DMS153 treated with DMSO at 0.1 percent for 48 hours (cell line): ENCODE measurements at regions not wholly inside any gene's neighbourhood (a gene's known extent, or its start where the extent isn't known, plus 50 kb on each side); places are given as distances from the start of the nearest gene placed in this dataset.

Experiments used
- DNase-seq: peaks from one replicate; lab custom pipeline; 2025; ENCODE audit not compliant: unreplicated experiment; lab: John Stamatoyannopoulos, UW

DNA sequence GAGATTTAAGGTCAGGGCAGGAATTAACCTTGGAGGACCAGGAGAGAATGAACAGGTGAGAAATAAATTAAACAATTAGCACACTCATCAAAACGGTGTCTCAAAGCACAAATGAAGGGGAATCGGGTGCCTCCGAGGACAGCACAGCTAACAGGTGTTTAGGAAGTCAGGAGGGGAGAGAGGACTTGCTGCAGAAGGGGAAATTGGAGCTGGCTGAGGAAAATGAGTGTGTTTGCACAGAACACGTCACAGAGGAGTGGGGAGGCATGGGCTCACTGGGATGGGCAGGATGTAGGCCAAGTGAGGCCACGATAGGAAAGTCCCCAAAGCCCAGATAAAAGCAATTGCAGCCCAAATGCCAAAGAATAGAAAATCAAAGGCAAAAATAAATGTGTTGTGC, 121.7 kb downstream of the ZNF664 start:
- peak; percentile 60 for DNase-seq

DNA sequence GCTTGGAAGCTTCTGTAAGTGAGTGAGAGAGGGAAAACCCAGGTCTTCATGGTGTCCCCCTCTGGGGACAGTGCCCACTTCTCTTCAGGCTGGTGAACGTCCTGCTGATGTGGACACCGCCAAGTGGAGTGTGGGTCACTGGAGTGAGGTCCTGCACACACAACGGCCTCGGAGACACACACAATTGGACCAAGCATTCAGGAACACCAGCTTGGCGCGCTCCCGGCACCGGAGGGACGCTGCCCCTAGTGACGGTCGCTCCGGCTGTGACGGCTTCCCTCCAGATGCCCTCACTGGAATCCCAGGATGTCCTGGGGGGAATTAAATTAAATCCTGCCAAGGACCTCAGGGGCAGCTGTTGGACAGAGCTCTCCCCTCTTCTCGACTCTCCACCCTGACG, 123.1 kb downstream of the ZNF664 start:
- no peak for DNase-seq

DNA sequence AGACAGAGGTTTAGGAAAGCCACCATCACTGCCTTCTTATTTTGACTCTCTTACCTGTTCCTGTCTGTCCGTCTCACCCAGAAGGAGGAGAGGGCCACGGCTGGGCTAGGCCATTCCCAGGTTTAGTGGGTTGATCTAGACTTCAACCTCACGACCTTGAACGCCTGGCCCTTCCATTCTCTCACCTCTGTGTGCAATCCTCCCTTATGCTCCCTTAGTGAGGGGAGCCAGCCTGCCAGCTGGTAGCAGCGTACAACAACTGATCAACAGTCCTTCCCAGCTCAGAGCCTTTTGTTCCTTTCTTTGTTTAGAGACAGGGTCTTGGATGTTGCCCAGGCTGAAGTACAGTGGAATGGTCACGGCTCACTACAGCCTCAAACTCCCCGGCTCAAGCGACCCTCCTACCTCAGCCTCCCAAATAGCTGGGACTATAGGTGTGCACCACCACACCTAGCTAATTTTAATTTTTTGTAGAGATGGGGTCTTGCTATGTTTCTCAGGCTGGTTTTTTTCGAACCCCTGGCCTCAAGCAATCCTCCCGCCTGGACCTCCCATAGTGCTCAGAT, 123.9 kb downstream of the ZNF664 start:
- DNase-seq = no peak

DNA sequence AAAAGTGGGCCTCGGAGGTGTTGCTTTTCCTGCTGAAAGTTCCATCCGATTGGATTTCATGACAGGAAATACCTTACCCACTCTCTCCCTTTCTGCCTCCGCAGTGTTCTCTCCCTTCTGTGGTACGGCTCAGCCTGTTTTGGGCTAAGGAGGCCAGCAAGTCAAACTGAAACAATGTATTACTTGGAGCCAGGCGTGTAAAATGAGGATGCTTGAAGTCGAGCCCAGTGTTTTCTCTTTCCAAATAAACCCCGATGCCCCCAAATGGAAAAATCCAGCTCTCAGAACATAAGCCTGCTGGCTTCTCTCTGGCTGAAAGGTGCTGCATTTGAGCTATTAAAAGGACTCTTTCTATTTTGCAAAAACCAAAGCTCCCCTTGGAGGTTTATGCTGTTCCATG, 124.7 kb downstream of the ZNF664 start:
- DNase-seq = no peak

DNA sequence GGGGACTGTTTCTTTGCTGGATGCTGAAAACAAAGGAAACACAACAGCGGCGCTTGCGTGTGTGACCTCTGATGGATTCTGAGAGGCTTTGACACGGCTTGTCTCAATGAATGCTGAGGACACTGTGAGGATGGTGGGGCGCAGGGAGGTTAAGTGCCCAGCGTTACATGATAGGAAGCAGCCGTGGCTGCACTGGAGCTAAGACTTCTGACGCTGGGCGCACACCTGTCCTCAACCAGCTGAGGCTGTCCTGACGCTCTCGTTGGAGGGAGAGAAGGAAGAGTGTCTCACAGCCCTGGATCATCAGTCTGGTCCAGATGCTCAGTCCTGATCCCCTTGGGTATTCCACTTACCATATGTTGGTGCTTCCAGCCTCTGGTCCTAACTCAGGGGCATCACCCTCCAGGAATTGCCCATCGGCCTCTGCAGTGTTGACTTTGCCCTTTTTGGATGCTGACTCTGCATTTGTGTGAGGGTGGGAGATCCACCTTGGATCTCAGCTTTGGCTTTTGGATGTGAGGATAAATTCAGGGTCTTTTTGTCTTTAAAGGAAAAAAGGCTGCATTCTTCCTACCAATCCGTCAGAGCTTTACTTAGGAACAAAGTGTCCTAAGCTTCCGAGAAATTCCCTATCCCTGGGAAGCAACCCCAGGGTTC, 125.2 kb downstream of the ZNF664 start:
- DNase-seq = no peak

DNA sequence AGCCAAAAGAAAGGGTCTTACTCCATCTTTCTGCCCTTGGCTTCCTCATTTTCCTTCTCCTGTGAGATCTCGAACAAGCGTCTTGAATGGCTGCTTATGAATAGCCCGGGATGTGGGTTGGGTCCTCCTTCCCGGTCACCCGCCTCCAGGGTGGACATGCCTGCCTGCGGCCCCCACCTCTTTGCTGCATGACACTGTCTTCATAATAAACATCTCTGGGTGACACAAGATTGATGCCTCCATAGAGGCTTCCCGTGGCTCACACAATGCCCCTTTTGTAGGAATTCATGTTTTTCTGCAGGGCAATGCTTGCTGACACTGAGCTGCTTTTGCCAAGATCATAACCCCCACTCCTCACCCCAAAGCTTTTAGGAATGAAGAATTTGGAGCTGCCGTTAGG, 125.9 kb downstream of the ZNF664 start:
- no peak for DNase-seq

DNA sequence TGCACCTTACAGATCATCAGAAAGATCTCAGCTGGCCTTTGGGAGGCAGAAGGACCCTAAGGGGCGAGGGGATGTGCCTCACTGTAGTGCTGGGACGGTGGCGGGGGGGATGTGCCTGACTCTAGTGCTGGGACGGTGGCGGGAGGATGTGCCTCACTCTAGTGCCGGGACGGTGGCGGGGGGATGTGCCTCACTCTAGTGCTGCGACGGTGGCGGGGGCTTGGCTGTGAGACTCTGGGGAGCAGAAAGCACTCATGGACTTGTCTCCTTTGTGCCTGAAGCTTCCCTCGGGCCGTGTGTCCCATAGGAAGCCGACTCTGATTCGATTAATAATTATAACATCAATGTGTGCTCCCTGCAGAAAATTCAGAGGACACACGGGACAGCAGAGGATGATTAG, 126.6 kb downstream of the ZNF664 start:
- no peak for DNase-seq

DNA sequence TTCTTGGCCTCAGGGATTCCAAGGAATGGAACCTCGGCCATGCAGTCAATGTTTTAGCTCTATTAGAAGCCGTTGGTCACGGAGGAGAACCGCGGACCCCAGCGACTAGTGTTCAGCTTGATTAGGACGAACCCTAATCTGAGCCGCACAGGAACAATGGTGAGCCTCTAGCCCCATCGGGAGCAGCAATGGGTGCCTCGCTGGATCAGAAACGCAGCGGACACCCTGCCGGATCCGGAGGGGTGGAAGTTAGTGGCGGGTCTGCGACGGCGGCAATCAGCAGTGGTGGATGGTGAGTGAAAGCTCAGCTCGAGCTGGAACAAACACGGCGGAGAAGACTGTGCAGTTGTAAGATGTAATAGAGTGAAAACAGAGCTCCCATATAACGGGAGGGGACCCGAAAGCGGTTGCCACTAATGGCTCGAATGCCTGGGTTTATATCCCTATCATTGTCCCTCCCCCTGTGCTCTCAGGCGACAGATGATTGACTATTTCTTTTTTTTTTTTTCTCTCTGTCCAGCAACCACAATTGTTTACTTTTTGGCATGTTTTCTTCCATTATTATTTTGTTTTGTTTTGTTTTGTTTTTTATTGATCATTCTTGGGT, 127.7 kb downstream of the ZNF664 start:
- DNase-seq = no peak

DNA sequence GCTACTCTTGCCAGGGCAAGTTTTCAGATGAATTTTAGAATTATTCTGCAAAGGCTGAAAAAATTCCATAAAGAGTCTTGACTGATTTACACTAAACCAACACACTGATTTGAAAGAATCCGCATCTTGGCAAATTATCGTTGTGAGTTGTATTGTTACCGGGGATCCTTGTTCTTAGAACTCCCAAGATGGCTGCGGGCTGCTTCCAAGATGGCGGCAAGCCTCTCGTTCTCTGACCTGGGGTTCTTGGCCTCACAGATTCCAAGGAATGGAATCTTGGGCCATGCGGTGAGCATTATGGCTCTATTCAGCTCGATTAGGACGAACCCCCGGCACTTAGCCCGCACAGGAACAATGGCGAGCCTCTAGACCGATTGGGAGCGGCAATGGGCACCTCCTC, 132.5 kb downstream of the ZNF664 start:
- no peak for DNase-seq

DNA sequence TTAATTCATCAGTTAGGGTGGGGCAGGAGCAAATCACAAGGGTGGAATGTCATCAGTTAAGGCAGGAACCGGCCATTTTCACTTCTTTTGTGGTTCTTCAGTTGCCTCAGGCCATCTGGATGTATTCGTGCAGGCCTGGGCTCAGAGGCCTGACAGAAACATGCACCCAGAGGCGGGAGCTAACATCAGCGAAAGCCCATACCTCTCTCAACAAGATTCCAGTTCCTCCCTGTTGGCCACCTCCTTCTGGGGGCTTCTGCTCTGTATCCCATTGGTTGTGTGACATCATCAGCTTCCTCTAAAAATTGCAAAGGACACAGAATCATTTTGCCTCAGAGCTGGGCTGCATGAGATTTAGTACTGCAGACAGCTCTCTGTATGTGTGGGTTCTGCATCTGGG, 134.3 kb downstream of the ZNF664 start:
- DNase-seq = no peak

DNA sequence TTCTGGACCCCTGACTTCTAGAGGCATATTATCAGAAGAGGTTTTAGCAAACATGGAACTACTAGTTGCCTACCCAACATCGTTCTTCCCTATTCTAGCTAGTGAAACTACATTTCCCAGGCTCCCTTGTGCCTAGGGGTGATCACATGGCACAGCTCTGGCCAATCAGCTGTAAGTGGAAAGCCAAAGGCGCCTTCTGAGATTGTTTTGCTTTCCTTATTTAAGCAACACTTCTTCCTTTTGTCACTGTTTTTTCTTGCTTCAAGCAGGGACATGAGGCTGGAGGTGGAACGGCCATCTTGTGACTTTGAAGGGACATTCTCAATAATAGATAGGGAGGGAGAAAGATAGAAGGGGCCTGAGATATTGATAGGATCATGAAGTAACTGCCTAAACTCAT, 136.7 kb downstream of the ZNF664 start:
- DNase-seq = no peak

DNA sequence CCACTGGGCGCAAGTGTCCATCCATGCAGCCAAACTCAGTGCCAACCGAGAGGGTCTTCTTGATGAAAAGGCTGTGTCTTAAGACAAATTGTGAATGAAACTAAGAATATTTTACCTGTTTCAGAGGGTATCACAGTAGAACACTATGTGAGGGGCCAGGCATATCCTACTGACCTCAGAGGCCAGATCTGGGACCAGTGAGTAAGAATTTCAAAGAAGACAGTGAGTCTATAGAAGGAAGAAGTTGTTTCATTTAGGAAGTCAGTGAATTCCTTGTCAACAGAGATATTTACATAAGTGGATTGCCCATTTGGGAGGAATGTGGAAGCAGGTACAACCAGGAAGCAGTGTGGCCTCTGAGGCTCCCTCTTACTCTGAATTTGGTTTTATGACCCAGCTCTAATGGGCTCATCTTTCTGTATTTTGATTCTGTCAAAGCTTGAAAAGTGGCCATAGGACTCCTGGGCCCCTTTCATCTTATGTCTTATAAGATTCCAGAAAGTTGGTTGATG, 137.4 kb downstream of the ZNF664 start:
- no peak for DNase-seq

DNA sequence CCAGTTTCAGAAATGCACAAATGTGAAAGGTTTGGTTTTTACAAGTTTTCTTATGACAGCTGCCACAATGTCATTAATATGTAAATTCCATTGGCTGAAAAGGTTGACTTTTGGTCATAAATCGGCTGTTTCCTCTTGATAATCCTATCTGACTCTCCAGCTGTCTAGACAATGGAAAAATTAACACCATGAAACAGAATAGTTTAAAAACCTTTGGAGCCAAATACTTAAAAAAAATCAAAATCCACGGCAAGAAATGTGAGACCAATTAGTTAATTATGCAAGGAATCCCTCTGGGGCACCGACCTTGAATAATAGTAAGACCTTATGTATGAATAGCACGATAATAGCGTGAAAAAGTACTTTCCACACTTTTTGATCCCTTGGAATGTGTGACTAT, 138.0 kb downstream of the ZNF664 start:
- no peak for DNase-seq

DNA sequence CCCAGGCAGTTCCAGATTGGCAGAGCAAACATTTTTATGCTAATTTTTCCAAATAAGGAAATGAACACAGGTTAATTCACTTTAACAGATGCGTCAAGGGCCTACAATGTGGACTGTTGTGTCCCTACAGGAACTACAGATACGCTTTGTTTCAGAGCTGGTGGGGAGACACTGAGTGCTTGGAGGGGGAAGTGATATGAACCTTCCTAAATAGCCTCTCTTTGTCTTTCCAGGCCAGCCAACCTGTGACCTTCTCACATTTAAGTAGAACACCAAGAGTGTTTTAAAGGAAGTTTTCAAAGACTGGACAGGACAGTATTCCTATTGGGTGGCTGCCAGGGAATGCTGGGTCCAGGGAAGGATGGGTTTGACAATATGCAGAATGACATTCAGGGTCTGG, 141.3 kb downstream of the ZNF664 start:
- DNase-seq = no peak

DNA sequence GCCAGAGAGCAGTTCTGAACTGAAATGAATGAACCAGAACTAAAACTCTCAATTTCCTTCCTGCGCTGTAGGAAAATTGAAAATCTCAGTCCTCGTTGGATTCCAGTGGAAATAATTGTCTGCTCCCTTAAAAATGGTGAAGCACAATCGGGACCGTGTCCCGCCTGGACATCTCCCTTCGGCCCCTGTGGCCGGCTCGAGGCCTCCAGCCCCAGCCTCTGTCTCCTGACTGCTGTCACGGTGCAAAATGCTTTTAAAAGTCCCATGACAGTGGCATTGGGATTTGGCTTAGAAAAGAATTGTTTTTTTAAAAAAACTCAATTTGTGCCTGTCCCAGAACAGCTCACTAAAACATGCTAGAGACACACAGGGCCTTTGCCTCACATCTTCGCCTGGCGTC, 142.5 kb downstream of the ZNF664 start:
- DNase-seq = no peak

DNA sequence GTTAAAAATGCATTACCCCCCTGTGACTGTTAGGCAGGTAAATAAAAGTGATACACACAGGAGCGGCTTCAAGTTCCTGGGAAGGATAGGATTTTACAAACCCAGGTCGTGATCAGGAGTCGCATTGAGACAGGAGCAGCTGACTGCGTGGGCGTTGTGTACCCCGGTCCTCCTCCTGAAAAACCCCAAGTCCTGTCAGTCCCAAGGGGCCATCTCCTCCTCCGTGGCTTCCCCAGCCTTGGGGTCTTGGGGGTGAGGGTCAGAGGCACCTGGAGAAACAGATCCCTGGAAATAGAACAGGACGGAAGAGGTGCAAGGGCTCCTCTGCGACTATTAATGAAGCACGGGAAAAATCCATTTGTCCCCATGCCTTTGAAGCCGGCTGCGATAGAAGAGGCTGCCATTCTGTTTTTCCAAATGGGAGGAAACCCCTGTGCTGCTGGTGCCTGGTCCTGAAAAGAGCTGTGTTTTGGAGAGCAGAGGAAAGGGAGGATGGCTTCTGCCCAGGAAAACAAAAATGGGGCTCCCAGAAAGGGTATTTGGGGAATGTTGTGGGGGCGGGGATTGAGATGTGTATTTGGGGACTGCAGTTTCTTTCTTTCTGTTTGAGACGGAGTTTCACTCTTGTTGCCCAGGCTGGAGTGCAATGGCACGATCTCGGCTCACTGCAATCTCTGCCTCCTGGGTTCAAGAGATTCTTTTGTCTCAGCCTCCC, 143.1 kb downstream of the ZNF664 start:
- DNase-seq = no peak

DNA sequence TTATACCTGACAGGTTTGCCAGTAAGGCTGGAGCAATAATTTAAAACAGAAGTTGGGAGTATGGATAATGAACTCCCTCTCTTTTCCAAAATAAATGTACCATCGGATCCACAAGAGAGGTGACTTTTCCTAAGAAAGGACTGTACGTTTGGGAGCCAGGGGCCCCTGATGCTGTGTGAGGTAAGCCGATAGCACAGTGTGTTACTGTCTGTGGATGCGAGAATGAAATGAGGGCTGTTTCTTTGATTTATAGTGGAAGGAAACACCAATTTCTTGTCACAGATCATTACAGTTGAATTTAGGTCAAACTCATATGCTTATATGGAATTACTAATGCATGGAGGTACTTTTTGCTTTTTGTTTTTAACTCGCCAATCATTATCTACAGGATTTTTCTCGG, 147.7 kb downstream of the ZNF664 start:
- DNase-seq = no peak

DNA sequence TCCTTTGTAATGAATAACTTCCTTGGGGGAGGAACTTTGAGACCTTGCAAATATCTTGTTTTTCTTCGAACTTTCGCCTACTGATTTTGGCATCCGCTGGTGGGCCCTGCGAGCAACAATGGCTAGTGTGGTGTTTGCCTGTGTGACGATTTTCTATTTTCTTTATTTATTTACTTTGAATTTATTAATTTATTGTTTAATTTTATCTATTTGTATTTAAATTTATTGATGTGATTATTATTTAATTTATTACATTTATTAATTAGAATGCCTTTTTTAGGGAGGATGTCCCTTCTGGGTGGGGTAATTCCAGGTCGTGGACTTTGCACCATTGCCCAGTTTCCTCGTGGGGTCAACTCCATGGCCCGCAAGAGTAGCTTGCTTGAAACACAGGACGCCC, 149.7 kb downstream of the ZNF664 start:
- DNase-seq = no peak

DNA sequence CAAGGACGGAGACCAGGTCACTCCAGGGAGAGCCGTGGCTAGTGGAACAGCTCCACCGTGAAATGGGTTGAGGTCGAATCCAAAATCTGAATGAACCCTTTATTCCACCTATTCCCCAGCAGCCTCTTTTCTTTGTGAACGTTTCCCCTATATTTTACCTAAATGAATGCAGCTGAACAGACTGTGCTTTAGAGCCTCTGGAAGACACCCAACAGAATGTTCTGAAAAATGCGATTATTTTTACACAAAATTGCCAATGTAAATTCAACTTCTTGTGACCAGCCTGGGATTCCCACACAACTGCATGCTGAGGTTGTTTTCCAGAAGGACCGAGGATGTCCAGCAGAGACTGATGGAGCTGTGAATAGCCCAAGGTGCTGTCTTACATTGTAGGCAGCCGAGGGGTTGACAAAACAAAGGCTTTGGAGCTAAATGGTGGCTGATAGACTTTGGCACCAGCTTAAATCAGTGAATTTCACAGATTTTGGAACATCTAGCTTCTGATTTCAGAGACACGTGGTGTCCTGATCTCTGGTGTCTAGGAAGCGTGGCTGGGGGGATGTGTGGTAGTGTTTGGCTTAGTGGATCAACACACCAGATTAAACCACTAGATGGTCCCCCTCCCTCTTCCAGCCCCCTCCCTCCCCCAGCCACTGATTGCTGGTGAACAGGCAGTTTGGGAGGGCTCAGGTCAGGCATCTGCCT, 150.4 kb downstream of the ZNF664 start:
- DNase-seq = no peak

DNA sequence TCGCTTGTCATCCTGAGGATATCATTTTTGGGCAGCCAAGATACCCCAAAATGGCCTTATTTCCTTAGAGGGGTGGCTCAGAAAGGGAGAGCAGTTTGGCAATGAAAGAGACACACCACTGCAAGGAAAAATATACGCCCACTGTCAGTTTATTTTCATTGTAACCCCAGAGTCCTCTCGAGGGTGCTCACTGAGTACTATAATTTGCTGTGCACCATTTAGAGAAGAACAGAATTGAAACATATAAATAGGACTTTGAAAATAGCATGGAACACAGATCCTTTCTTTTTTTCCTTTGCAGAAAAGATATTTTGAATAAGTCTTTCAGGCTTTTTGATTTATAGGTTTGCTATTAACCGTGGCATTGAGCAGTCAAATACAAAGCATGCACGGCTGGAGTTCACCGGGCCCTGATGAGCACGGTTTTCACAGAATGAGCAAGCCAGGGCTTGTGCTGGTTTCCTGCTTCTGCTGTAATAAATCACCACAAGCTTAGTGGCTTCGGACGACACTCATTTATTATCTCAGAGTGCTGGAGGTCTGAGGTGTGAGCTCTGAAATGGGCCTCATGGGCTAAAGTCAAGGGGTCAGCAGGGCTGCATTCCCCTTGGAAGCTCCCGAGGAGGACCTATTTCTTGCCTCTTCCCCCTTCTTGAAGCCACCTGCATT, 152.3 kb downstream of the ZNF664 start:
- DNase-seq = peak; percentile 82
